ENCODE measurements at regions not wholly inside any gene's neighbourhood (a gene's known extent, or its start where the extent isn't known, plus 50 kb on each side); places are given as distances from the start of the nearest gene placed in this dataset.

- ATAC-seq (ENCODE audit: insufficient read depth, low read depth): no peak
- no peak overlapping the region for H3K9ac ChIP-seq (ENCODE audit: low read depth, low read length)
- H3K79me2 ChIP-seq (ENCODE audit: insufficient read depth, low read length): no peaks in the 10 kb centered on the region
- no peaks in the 10 kb centered on the region for H3K36me3 ChIP-seq (ENCODE audit: insufficient read depth, low read length)
- H2AFZ ChIP-seq (ENCODE audit: low read depth, low read length): no peak overlapping the region
- no peak overlapping the region for H3K4me3 ChIP-seq (ENCODE audit: low read depth in 1 of 2, low read length in 2 of 2)
- peaks cover 9% of the 10 kb centered on the region for H3K9me3 ChIP-seq (ENCODE audit: insufficient read depth, low read length, severe bottlenecking)
- no peaks in the 10 kb centered on the region for H3K27me3 ChIP-seq (ENCODE audit: insufficient read depth, low read length, poor library complexity)
- no peak overlapping the region for H3K27ac ChIP-seq (ENCODE audit: low read length)
- no peaks in the 10 kb centered on the region for H4K20me1 ChIP-seq (ENCODE audit: insufficient read depth, low read length)
- no peaks in the 10 kb centered on the region for H3K4me1 ChIP-seq (ENCODE audit: insufficient read depth, low read length)
- no peak for DNase-seq
- no peak overlapping the region for H3K4me2 ChIP-seq (ENCODE audit: insufficient read depth, low read length)
- TF ChIP-seq CTCF (IDR thresholded peaks at IDR 0.05; ENCODE audit: borderline replicate concordance, extremely low read depth, low read length, poor library complexity, severe bottlenecking) (no peak), EZH2 (IDR thresholded peaks at IDR 0.05; ENCODE audit: borderline replicate concordance, low read depth, low read length, severe bottlenecking) (no peak)
These were observed 542.5 kb downstream of the SOX11 start for GRCh38 chr2:6234702-6235101.

GRCh38 chr2:6236317-6236716 is 544.1 kb downstream of the SOX11 start:
- no peak overlapping the region for H3K4me2 ChIP-seq (ENCODE audit: insufficient read depth, low read length)
- H3K9me3 ChIP-seq (ENCODE audit: insufficient read depth, low read length, severe bottlenecking): peaks cover 7% of the 10 kb centered on the region
- ATAC-seq (ENCODE audit: insufficient read depth, low read depth): no peak
- no peak overlapping the region for H2AFZ ChIP-seq (ENCODE audit: low read depth, low read length)
- H3K4me1 ChIP-seq (ENCODE audit: insufficient read depth, low read length): no peaks in the 10 kb centered on the region
- H3K27ac ChIP-seq (ENCODE audit: low read length): no peak overlapping the region
- H3K9ac ChIP-seq (ENCODE audit: low read depth, low read length): no peak overlapping the region
- no peaks in the 10 kb centered on the region for H3K79me2 ChIP-seq (ENCODE audit: insufficient read depth, low read length)
- no peaks in the 10 kb centered on the region for H3K36me3 ChIP-seq (ENCODE audit: insufficient read depth, low read length)
- no peaks in the 10 kb centered on the region for H3K27me3 ChIP-seq (ENCODE audit: insufficient read depth, low read length, poor library complexity)
- TF ChIP-seq CTCF (IDR thresholded peaks at IDR 0.05; ENCODE audit: borderline replicate concordance, extremely low read depth, low read length, poor library complexity, severe bottlenecking): no peak
- no peak for TF ChIP-seq EZH2 (IDR thresholded peaks at IDR 0.05; ENCODE audit: borderline replicate concordance, low read depth, low read length, severe bottlenecking)
- no peak for DNase-seq
- H3K4me3 ChIP-seq (ENCODE audit: low read depth in 1 of 2, low read length in 2 of 2): no peak overlapping the region
- no peaks in the 10 kb centered on the region for H4K20me1 ChIP-seq (ENCODE audit: insufficient read depth, low read length)

- Histone ChIP-seq H2AFZ (ENCODE audit: low read depth, low read length) (no peak overlapping the region), H3K36me3 (ENCODE audit: insufficient read depth, low read length) (no peaks in the 10 kb centered on the region), H3K9ac (ENCODE audit: low read depth, low read length) (no peak overlapping the region), H3K4me3 (ENCODE audit: low read depth in 1 of 2, low read length in 2 of 2) (no peak overlapping the region), H3K27me3 (ENCODE audit: insufficient read depth, low read length, poor library complexity) (no peaks in the 10 kb centered on the region), H3K79me2 (ENCODE audit: insufficient read depth, low read length) (no peaks in the 10 kb centered on the region), H3K27ac (ENCODE audit: low read length) (no peak overlapping the region), H3K9me3 (ENCODE audit: insufficient read depth, low read length, severe bottlenecking) (peaks cover 7% of the 10 kb centered on the region), H3K4me2 (ENCODE audit: insufficient read depth, low read length) (no peak overlapping the region), H4K20me1 (ENCODE audit: insufficient read depth, low read length) (no peaks in the 10 kb centered on the region), H3K4me1 (ENCODE audit: insufficient read depth, low read length) (no peaks in the 10 kb centered on the region)
- TF ChIP-seq EZH2 (IDR thresholded peaks at IDR 0.05; ENCODE audit: borderline replicate concordance, low read depth, low read length, severe bottlenecking) (no peak), CTCF (IDR thresholded peaks at IDR 0.05; ENCODE audit: borderline replicate concordance, extremely low read depth, low read length, poor library complexity, severe bottlenecking) (no peak)
- ATAC-seq (ENCODE audit: insufficient read depth, low read depth): no peak
- no peak for DNase-seq
These were observed 545.0 kb downstream of the SOX11 start for GRCh38 chr2:6237039-6237660.
